GM11168 (cell line): ENCODE measurements at regions not wholly inside any gene's neighbourhood (a gene's known extent, or its start where the extent isn't known, plus 50 kb on each side); places are given as distances from the start of the nearest gene placed in this dataset.

Source experiments
- in situ Hi-C: fragments of 300-500 bp; cut with MboI; formaldehyde crosslinking; loops from one replicate; pipeline ENCODE4 v1.12.0; 2022; ENCODE audit warnings: low sequenced_read_pairs; ENCODE audit not compliant: unreplicated experiment

DNA sequence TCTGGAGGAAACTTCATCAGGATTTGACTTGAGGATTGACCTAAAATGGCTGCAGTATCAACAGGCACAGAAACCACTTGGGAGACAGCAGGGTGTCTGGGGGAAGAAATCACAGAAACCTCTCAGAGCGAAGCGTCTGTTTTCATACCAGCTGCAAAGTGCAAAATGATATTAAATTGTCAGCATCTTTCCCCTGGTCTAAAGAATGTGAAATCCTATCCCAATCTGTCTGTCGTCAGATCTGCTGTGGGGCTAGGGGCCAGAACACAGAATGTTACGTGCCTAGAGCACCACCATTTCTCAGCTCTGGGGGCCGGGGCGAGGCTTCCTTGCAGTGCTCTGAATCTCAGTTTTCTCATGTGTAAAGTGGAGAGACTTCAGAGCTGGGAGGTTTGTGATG is 54.1 kb upstream of the MYCN start:
- in situ Hi-C loops: no loop called here

- in situ Hi-C loops: no loop called here
These were observed 50.8 kb upstream of the MYCN start for GRCh38 chr2:15889442-15890123.

GRCh38 chr2:15890124-15890754 is 50.1 kb upstream of the MYCN start:
- in situ Hi-C loops: no loop called here
